ENCODE measurements at regions not wholly inside any gene's neighbourhood (a gene's known extent, or its start where the extent isn't known, plus 50 kb on each side); places are given as distances from the start of the nearest gene placed in this dataset.

DNA sequence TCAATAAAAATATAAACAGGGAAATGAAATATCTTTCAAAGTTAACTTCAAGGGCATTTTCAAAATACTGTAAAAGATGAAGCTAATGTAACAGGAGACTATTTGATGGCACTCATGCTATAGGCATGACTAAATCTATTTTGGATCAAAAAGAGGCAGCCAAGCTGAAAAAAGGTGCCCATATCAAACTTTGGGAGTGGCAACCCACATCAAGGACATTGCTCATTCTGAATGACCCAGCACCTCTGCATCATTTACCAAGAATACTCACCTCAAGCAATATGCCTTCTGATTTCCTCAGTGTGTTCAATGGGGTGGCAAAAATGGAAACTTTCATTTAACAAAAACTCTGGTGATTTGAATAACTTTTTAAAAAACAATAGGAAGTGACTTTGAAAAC lies 853.3 kb downstream of the TLE1 start:
- TF ChIP-seq, protein P1, sequence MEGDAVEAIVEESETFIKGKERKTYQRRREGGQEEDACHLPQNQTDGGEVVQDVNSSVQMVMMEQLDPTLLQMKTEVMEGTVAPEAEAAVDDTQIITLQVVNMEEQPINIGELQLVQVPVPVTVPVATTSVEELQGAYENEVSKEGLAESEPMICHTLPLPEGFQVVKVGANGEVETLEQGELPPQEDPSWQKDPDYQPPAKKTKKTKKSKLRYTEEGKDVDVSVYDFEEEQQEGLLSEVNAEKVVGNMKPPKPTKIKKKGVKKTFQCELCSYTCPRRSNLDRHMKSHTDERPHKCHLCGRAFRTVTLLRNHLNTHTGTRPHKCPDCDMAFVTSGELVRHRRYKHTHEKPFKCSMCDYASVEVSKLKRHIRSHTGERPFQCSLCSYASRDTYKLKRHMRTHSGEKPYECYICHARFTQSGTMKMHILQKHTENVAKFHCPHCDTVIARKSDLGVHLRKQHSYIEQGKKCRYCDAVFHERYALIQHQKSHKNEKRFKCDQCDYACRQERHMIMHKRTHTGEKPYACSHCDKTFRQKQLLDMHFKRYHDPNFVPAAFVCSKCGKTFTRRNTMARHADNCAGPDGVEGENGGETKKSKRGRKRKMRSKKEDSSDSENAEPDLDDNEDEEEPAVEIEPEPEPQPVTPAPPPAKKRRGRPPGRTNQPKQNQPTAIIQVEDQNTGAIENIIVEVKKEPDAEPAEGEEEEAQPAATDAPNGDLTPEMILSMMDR (conservative IDR thresholded peaks at IDR 0.05) = no peak
- no peak for TF ChIP-seq ZFX (IDR thresholded peaks at IDR 0.05)
- no peak overlapping the region for H3K27ac ChIP-seq

GRCh38 chr9:80831751-80832150 lies 857.6 kb downstream of the TLE1 start:
- no peak overlapping the region for H3K27ac ChIP-seq
- TF ChIP-seq ZFX (IDR thresholded peaks at IDR 0.05) = no peak
- TF ChIP-seq, protein P1 (conservative IDR thresholded peaks at IDR 0.05) = no peak

GRCh38 chr9:80811656-80812055 lies 877.7 kb downstream of the TLE1 start:
- H3K27ac ChIP-seq = no peak overlapping the region
- TF ChIP-seq, protein P1 (conservative IDR thresholded peaks at IDR 0.05) = no peak

DNA sequence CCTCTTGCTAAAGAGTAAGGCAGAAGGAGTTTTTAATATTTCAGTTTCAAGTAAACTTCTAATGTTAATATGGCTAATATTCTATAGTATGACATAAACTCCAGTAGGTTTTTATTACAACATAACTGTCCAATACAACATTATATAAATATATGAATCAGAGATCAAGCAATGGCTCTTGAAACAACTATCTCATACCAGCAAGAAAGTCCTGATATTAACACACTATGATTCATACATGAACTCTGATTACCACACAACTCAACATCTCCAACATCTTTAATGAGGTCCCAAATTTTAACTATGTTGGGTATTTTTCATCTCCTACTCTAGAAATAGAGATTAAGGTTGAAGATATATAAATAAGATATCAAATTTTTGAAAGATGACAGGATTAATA lies 878.3 kb downstream of the TLE1 start:
- TF ChIP-seq, protein P1 (conservative IDR thresholded peaks at IDR 0.05) = no peak
- no peak for TF ChIP-seq ZFX (IDR thresholded peaks at IDR 0.05)

GRCh38 chr9:80806671-80807070 lies 882.7 kb downstream of the TLE1 start:
- no peak overlapping the region for H3K27ac ChIP-seq
- TF ChIP-seq ZFX (IDR thresholded peaks at IDR 0.05) = no peak
- TF ChIP-seq, protein P1 (conservative IDR thresholded peaks at IDR 0.05) = no peak

More for the DNA sequence above, 878.3 kb downstream of the TLE1 start:
- no peak overlapping the region for H3K27ac ChIP-seq

- TF ChIP-seq, protein P1 (conservative IDR thresholded peaks at IDR 0.05) = no peak
- no peak for TF ChIP-seq ZFX (IDR thresholded peaks at IDR 0.05)
- no peak overlapping the region for H3K27ac ChIP-seq
Observed at GRCh38 chr9:80804873-80805272, 884.5 kb downstream of the TLE1 start.

DNA sequence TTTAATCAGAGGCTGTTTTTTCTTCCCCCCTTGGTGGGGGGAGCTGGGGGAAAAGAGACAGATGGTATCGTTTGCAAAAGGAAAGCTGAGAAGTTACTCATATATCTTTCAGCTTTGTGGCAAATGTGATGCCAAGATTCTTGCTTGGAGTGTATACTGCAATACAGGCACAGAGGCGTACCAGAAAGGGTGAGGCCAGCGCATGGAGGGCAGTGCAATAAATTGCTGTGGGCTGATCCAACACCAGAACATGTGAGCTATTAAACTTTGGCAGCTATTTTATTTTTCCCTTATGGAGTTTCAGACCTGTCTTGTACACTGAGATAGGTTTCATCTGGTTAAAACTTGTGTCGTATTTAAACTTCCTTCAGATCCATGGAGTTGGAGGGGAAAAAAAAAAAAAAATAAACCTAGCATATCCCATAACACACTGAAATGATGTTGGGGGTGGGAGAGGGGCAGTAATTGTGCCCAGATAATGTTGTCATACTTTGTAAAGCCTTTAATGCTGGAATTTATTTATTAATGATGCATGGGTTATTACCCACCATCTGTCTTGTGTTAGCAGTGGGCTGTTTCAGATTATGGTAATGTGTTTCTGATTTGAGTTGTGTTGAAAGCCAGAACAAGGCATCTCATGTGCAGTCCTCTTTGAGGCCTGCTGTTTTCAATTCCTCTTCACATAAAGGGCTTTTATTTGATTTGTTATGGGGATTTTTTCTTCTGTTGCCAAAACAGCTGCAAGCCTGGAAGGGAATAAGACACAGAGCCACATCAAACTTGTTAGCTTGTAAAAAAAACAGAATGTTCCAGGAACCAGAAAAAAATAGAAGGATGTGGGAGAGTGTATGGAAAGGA lies 891.3 kb downstream of the TLE1 start:
- no peak for TF ChIP-seq ZFX (IDR thresholded peaks at IDR 0.05)
- H3K27ac ChIP-seq = no peak overlapping the region

Measured in C4-2B (cell line).